GOT3 (cell line): ENCODE measurements at regions not wholly inside any gene's neighbourhood (a gene's known extent, or its start where the extent isn't known, plus 50 kb on each side); places are given as distances from the start of the nearest gene placed in this dataset.

Experiments used
- DNase-seq: peaks from one replicate; lab custom pipeline; 2025; ENCODE audit warnings: mixed read lengths; lab: John Stamatoyannopoulos, UW

GRCh38 chr2:216575465-216575864 lies 57.8 kb upstream of the IGFBP2 start:
- DNase-seq: no peak

GRCh38 chr2:216576616-216577015 lies 56.6 kb upstream of the IGFBP2 start:
- DNase-seq: no peak

GRCh38 chr2:216578325-216578724 lies 54.9 kb upstream of the IGFBP2 start:
- DNase-seq: no peak

GRCh38 chr2:216583147-216583546 lies 50.1 kb upstream of the IGFBP2 start:
- no peak for DNase-seq
